ENCODE measurements at regions not wholly inside any gene's neighbourhood (a gene's known extent, or its start where the extent isn't known, plus 50 kb on each side); places are given as distances from the start of the nearest gene placed in this dataset.

DNA sequence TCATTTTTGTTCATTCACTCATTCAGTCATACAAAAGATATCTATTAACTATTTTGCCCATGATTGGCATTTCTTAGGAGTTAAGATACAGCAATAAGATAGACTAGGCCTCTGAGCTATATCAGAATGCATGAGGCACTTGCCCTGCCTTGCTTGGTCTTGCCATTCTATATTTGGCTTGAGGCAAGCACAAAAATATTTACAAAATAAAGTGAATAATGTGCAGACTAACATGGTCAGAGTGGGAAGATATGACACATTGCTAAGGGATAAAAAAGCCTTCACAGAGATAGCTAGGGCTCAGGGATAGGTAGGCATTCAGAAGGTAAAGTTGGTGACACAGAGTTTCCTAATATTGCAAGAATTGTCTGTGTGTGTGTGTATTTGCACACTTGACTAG lies 75.0 kb upstream of the MMADHC start (continued):
- TF ChIP-seq EZH2 (IDR thresholded peaks at IDR 0.05) (no peak), JUND (IDR thresholded peaks at IDR 0.05) (no peak), POLR2AphosphoS5 (IDR thresholded peaks at IDR 0.05; ENCODE audit: low read depth, low read length) (no peak), SRF (IDR thresholded peaks at IDR 0.05; ENCODE audit: low read depth) (no peak), CTCF (IDR thresholded peaks at IDR 0.05 in 2 of 3, conservative IDR thresholded peaks at IDR 0.05 in 1 of 3; ENCODE audit: borderline replicate concordance in 1 of 3, insufficient read depth in 1 of 3, low read depth in 2 of 3, low read length in 2 of 3) (no peak), FOSL1 (IDR thresholded peaks at IDR 0.05; ENCODE audit: low read depth) (no peak), TCF7L2 (IDR thresholded peaks at IDR 0.05; ENCODE audit: borderline replicate concordance, extremely low read depth, insufficient read depth, insufficient read length) (no peak)

DNA sequence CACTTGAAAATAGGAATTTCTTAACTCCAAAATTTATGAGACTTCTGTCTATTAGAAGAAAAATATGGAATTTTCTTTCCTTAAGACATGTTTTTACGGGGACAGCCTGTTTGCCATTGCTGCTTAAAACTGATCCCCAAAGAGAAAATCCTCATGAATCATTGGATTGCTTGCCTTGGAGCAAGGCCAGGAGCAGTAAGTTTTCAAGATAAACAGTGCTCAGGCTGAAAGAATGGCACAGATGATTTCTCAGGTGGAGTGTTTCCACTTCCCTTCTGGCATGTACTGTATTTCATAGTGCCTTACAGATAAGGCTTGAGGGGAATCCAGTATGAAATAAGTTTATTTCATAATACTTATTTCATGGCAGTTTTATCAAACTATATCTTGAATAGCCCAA lies 74.3 kb upstream of the MMADHC start:
- no peaks in the 10 kb centered on the region for H4K20me1 ChIP-seq (ENCODE audit: insufficient read depth)
- TF ChIP-seq CTCF (IDR thresholded peaks at IDR 0.05 in 2 of 3, conservative IDR thresholded peaks at IDR 0.05 in 1 of 3; ENCODE audit: borderline replicate concordance in 1 of 3, insufficient read depth in 1 of 3, low read depth in 2 of 3, low read length in 2 of 3) = no peak
- no peak for TF ChIP-seq SP1 (IDR thresholded peaks at IDR 0.05; ENCODE audit: low read depth)
- no peak for TF ChIP-seq ZBTB33 (IDR thresholded peaks at IDR 0.05; ENCODE audit: extremely low read depth, insufficient replicate concordance, low read length)
- no peak for TF ChIP-seq EZH2 (IDR thresholded peaks at IDR 0.05)
- TF ChIP-seq ELF1 (IDR thresholded peaks at IDR 0.05; ENCODE audit: borderline replicate concordance, low read depth) = no peak
- no peak for TF ChIP-seq POLR2AphosphoS5 (IDR thresholded peaks at IDR 0.05; ENCODE audit: low read depth, low read length)
- TF ChIP-seq SRF (IDR thresholded peaks at IDR 0.05; ENCODE audit: low read depth) = no peak
- TF ChIP-seq ZNF274 (IDR thresholded peaks at IDR 0.05; ENCODE audit: low read depth, low read length) = no peak
- no peak for TF ChIP-seq SIN3A (IDR thresholded peaks at IDR 0.05; ENCODE audit: low read depth)
- TF ChIP-seq CBX3 (IDR thresholded peaks at IDR 0.05; ENCODE audit: low read depth) = no peak
- TF ChIP-seq EGR1 (IDR thresholded peaks at IDR 0.05; ENCODE audit: low read depth) = no peak
- no peaks in the 10 kb centered on the region for H3K9me2 ChIP-seq (ENCODE audit: insufficient read depth)
- H3K9me3 ChIP-seq (ENCODE audit: control insufficient read depth in 1 of 2, insufficient read depth in 1 of 2, low read depth in 1 of 2, low read length in 2 of 2) = no peaks in the 10 kb centered on the region
- H2AFZ ChIP-seq (ENCODE audit: low read depth, low read length, poor library complexity, severe bottlenecking) = no peak overlapping the region
- no peaks in the 10 kb centered on the region for H3K79me2 ChIP-seq (ENCODE audit: insufficient read depth, low read length)
- H3K4me2 ChIP-seq (ENCODE audit: low read length) = no peak overlapping the region
- H3K4me3 ChIP-seq (replicated peaks in 1 of 2; ENCODE audit: low read depth in 1 of 2, low read length in 2 of 2) = no peak overlapping the region
- DNase-seq (ENCODE audit: low read depth, low spot score) = no peak
- no peaks in the 10 kb centered on the region for H3K27me3 ChIP-seq (ENCODE audit: insufficient read depth, low read length)
- no peaks in the 10 kb centered on the region; a peak in 1 of 4 replicates for H3K4me1 ChIP-seq (ENCODE audit: control insufficient read depth in 1 of 2, insufficient read depth in 2 of 2, low read length in 2 of 2)
- ChIA-PET POLR2A (no interaction called here), RAD21 (ENCODE audit: low non-redundant PET in 1 of 2, low total read pairs in 2 of 2, uncharacterized antibody in 2 of 2, unreplicated experiment in 2 of 2) (no interaction called here), CTCF (no interaction called here)
- ATAC-seq = no peak
- H3K27ac ChIP-seq (ENCODE audit: low read depth, low read length) = no peak overlapping the region
- no peaks in the 10 kb centered on the region for H3K36me3 ChIP-seq (ENCODE audit: control insufficient read depth in 1 of 2, insufficient read depth in 2 of 2, low read length in 2 of 2)
- no peak overlapping the region for H3K9ac ChIP-seq (ENCODE audit: low read length)
- intact Hi-C loops (cut with micrococcal nuclease) = no loop called here
- no TSS peak for BruUV-seq (replicated peaks)
